ENCODE measurements at regions not wholly inside any gene's neighbourhood (a gene's known extent, or its start where the extent isn't known, plus 50 kb on each side); places are given as distances from the start of the nearest gene placed in this dataset.
"Not testable (repeated sequence)": the region's sequence is repeated elsewhere in the genome, so short reads cannot be mapped to it uniquely, and the experiment has no call there.

DNA sequence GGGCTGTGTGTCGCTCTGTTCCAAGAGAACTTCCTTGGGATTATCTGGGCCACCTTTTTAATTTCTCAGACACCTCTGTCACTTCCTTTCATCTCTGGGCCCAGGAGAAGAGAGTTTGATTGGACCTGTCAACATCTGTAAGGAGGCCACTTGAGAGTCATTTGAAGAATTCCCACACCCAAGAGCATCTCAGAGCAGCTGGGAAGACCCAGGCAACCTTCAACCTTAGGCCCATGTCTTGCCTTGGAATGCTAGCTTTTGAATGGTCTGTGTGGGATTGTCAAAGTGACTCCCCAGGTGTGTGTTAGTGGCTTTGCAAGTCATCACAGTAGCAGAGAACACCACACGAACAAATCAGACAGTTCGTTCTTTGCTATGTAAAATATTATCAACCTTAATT, 280.3 kb downstream of the CYRIA start:
- H3K27me3 ChIP-seq (replicated peaks in 2 of 5; ENCODE audit: control insufficient read depth in 4 of 5, insufficient read depth in 5 of 5, low read length in 4 of 5): no peaks in the 10 kb centered on the region
- 100% methylated on average over 1 of the region's 3 CpGs for WGBS (ENCODE audit: insufficient coverage)
- peaks cover 0 to 3% (median 1%) of the 10 kb centered on the region in 4 experiments for H3K4me1 ChIP-seq (ENCODE audit: control extremely low read depth in 1 of 4, control insufficient read depth in 4 of 4, insufficient read depth in 4 of 4, low read length in 3 of 4)
- peaks cover 0 to 3% (median 0%) of the 10 kb centered on the region in 4 experiments for H3K36me3 ChIP-seq (ENCODE audit: control insufficient read depth in 4 of 4, insufficient read depth in 4 of 4, low read length in 3 of 4)
- H3K27ac ChIP-seq (ENCODE audit: insufficient read depth in 1 of 2, low read depth in 1 of 2, low read length in 2 of 2, poor library complexity in 1 of 2, severe bottlenecking in 2 of 2): no peak overlapping the region
- ChIA-PET CTCF (interaction anchor here (1.2 kb wide), 1 partner anchor 13 kb away, joined by 4 read pairs; no protein-coding TSS in a partner anchor), POLR2A (no interaction called here)
- no peak for DNase-seq
- no peak overlapping the region for H3K4me3 ChIP-seq (ENCODE audit: control insufficient read depth in 1 of 7, extremely low read depth in 1 of 7, insufficient read depth in 4 of 7, low read depth in 2 of 7, low read length in 6 of 7)
- H3K9me3 ChIP-seq (ENCODE audit: control extremely low read depth in 1 of 5, control insufficient read depth in 4 of 5, insufficient read depth in 2 of 5, low read depth in 1 of 5, low read length in 4 of 5): no peaks in the 10 kb centered on the region

- WGBS (ENCODE audit: insufficient coverage): no CpG with 5 or more reads among the region's 1 CpG
- ChIA-PET CTCF (no interaction called here), POLR2A (no interaction called here)
- Histone ChIP-seq H3K4me1 (ENCODE audit: control extremely low read depth in 1 of 4, control insufficient read depth in 4 of 4, insufficient read depth in 4 of 4, low read length in 3 of 4) (no peaks in the 10 kb centered on the region), H3K4me3 (ENCODE audit: control insufficient read depth in 1 of 7, extremely low read depth in 1 of 7, insufficient read depth in 4 of 7, low read depth in 2 of 7, low read length in 6 of 7) (no peak overlapping the region), H3K27ac (ENCODE audit: insufficient read depth in 1 of 2, low read depth in 1 of 2, low read length in 2 of 2, poor library complexity in 1 of 2, severe bottlenecking in 2 of 2) (no peak overlapping the region), H3K9me3 (ENCODE audit: control extremely low read depth in 1 of 5, control insufficient read depth in 4 of 5, insufficient read depth in 2 of 5, low read depth in 1 of 5, low read length in 4 of 5) (no peaks in the 10 kb centered on the region), H3K27me3 (replicated peaks in 2 of 5; ENCODE audit: control insufficient read depth in 4 of 5, insufficient read depth in 5 of 5, low read length in 4 of 5) (no peaks in the 10 kb centered on the region), H3K36me3 (ENCODE audit: control insufficient read depth in 4 of 4, insufficient read depth in 4 of 4, low read length in 3 of 4) (peaks cover 0 to 3% (median 0%) of the 10 kb centered on the region in 4 experiments)
- no peak for DNase-seq
Observed at GRCh38 chr2:16383411-16383810, 282.2 kb downstream of the CYRIA start.

- ChIA-PET CTCF (interaction anchor here (1.2 kb wide), 1 partner anchor 16 kb away, joined by 3 read pairs; no protein-coding TSS in a partner anchor), POLR2A (no interaction called here)
- 93% methylated on average over 5 of the region's 7 CpGs for WGBS (ENCODE audit: insufficient coverage)
Observed at GRCh38 chr2:16382451-16382850, 283.2 kb downstream of the CYRIA start.

GRCh38 chr2:16381511-16381910, 284.1 kb downstream of the CYRIA start:
- WGBS (ENCODE audit: insufficient coverage): 96% methylated on average over 2 of the region's 2 CpGs
- Histone ChIP-seq H3K27me3 (replicated peaks in 2 of 5; ENCODE audit: control insufficient read depth in 4 of 5, insufficient read depth in 5 of 5, low read length in 4 of 5) (no peaks in the 10 kb centered on the region), H3K4me1 (ENCODE audit: control extremely low read depth in 1 of 4, control insufficient read depth in 4 of 4, insufficient read depth in 4 of 4, low read length in 3 of 4) (no peaks in the 10 kb centered on the region), H3K27ac (ENCODE audit: insufficient read depth in 1 of 2, low read depth in 1 of 2, low read length in 2 of 2, poor library complexity in 1 of 2, severe bottlenecking in 2 of 2) (no peak overlapping the region), H3K4me3 (ENCODE audit: control insufficient read depth in 1 of 7, extremely low read depth in 1 of 7, insufficient read depth in 4 of 7, low read depth in 2 of 7, low read length in 6 of 7) (no peak overlapping the region), H3K36me3 (ENCODE audit: control insufficient read depth in 4 of 4, insufficient read depth in 4 of 4, low read length in 3 of 4) (peaks cover 0 to 3% (median 0%) of the 10 kb centered on the region in 4 experiments), H3K9me3 (ENCODE audit: control extremely low read depth in 1 of 5, control insufficient read depth in 4 of 5, insufficient read depth in 2 of 5, low read depth in 1 of 5, low read length in 4 of 5) (no peaks in the 10 kb centered on the region)
- POLR2A ChIA-PET: no interaction called here
- CTCF ChIA-PET: interaction anchor here (1.2 kb wide), 1 partner anchor 17 kb away, joined by 3 read pairs; no protein-coding TSS in a partner anchor
- DNase-seq: no peak

More at GRCh38 chr2:16382451-16382850, 283.2 kb downstream of the CYRIA start:
- Histone ChIP-seq H3K36me3 (ENCODE audit: control insufficient read depth in 4 of 4, insufficient read depth in 4 of 4, low read length in 3 of 4) (peaks cover 0 to 3% (median 0%) of the 10 kb centered on the region in 4 experiments), H3K4me1 (ENCODE audit: control extremely low read depth in 1 of 4, control insufficient read depth in 4 of 4, insufficient read depth in 4 of 4, low read length in 3 of 4) (no peaks in the 10 kb centered on the region), H3K27me3 (replicated peaks in 2 of 5; ENCODE audit: control insufficient read depth in 4 of 5, insufficient read depth in 5 of 5, low read length in 4 of 5) (no peaks in the 10 kb centered on the region), H3K4me3 (ENCODE audit: control insufficient read depth in 1 of 7, extremely low read depth in 1 of 7, insufficient read depth in 4 of 7, low read depth in 2 of 7, low read length in 6 of 7) (no peak overlapping the region), H3K9me3 (ENCODE audit: control extremely low read depth in 1 of 5, control insufficient read depth in 4 of 5, insufficient read depth in 2 of 5, low read depth in 1 of 5, low read length in 4 of 5) (no peaks in the 10 kb centered on the region), H3K27ac (ENCODE audit: insufficient read depth in 1 of 2, low read depth in 1 of 2, low read length in 2 of 2, poor library complexity in 1 of 2, severe bottlenecking in 2 of 2) (no peak overlapping the region)
- no peak for DNase-seq

DNA sequence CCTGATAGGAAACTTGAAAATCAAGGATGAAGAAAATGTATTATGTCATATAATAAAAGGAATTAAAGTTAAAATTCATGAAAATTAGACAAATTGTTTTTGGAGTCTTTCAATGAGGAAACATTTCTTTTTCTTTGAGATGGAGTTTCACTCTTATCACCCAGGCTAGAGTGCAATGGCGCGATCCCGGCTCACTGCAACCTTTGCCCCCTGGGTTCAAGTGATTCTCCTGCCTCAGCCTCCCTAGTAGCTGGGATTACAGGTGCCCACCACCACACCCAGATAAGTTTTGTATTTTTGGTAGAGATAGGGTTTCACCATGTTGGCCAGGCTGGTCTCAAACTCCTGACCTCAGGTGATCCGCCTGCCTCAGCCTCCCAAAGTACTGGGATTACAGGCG, 285.7 kb downstream of the CYRIA start:
- DNase-seq; H3K27me3 ChIP-seq (replicated peaks in 2 of 5; ENCODE audit: control insufficient read depth in 4 of 5, insufficient read depth in 5 of 5, low read length in 4 of 5); H3K36me3 ChIP-seq (ENCODE audit: control insufficient read depth in 4 of 4, insufficient read depth in 4 of 4, low read length in 3 of 4); H3K9me3 ChIP-seq (ENCODE audit: control extremely low read depth in 1 of 5, control insufficient read depth in 4 of 5, insufficient read depth in 2 of 5, low read depth in 1 of 5, low read length in 4 of 5); H3K27ac ChIP-seq (ENCODE audit: insufficient read depth in 1 of 2, low read depth in 1 of 2, low read length in 2 of 2, poor library complexity in 1 of 2, severe bottlenecking in 2 of 2); H3K4me1 ChIP-seq (ENCODE audit: control extremely low read depth in 1 of 4, control insufficient read depth in 4 of 4, insufficient read depth in 4 of 4, low read length in 3 of 4); POLR2A ChIA-PET; H3K4me3 ChIP-seq (ENCODE audit: control insufficient read depth in 1 of 7, extremely low read depth in 1 of 7, insufficient read depth in 4 of 7, low read depth in 2 of 7, low read length in 6 of 7): not testable (repeated sequence)
- CTCF ChIA-PET: interaction anchor here (1.0 to 1.4 kb wide), 4 partner anchors 10 to 97 kb away, joined by 3 to 7 read pairs (median 4); no protein-coding TSS in a partner anchor
- 100% methylated on average over 3 of the region's 5 CpGs for WGBS (ENCODE audit: insufficient coverage)

- not testable (repeated sequence) for H3K4me3 ChIP-seq (ENCODE audit: control insufficient read depth in 1 of 7, extremely low read depth in 1 of 7, insufficient read depth in 4 of 7, low read depth in 2 of 7, low read length in 6 of 7); DNase-seq; H3K36me3 ChIP-seq (ENCODE audit: control insufficient read depth in 4 of 4, insufficient read depth in 4 of 4, low read length in 3 of 4); H3K9me3 ChIP-seq (ENCODE audit: control extremely low read depth in 1 of 5, control insufficient read depth in 4 of 5, insufficient read depth in 2 of 5, low read depth in 1 of 5, low read length in 4 of 5); H3K27me3 ChIP-seq (replicated peaks in 2 of 5; ENCODE audit: control insufficient read depth in 4 of 5, insufficient read depth in 5 of 5, low read length in 4 of 5); H3K4me1 ChIP-seq (ENCODE audit: control extremely low read depth in 1 of 4, control insufficient read depth in 4 of 4, insufficient read depth in 4 of 4, low read length in 3 of 4); H3K27ac ChIP-seq (ENCODE audit: insufficient read depth in 1 of 2, low read depth in 1 of 2, low read length in 2 of 2, poor library complexity in 1 of 2, severe bottlenecking in 2 of 2)
- ChIA-PET CTCF (interaction anchor here (1.0 kb wide), 1 partner anchor 96 kb away, joined by 4 read pairs; no protein-coding TSS in a partner anchor), POLR2A (interaction anchor here (0.6 kb wide), 1 partner anchor 46 kb away, joined by 3 read pairs; no protein-coding TSS in a partner anchor)
- WGBS (ENCODE audit: insufficient coverage): 100% methylated on average over 1 of the region's 5 CpGs
Observed at GRCh38 chr2:16379061-16379460, 286.6 kb downstream of the CYRIA start.

- POLR2A ChIA-PET: no interaction called here
- no peaks in the 10 kb centered on the region for H3K36me3 ChIP-seq (ENCODE audit: control insufficient read depth in 4 of 4, insufficient read depth in 4 of 4, low read length in 3 of 4)
Observed at GRCh38 chr2:16378031-16378430, 287.6 kb downstream of the CYRIA start.

More at GRCh38 chr2:16378031-16378430, 287.6 kb downstream of the CYRIA start:
- Histone ChIP-seq H3K27ac (ENCODE audit: insufficient read depth in 1 of 2, low read depth in 1 of 2, low read length in 2 of 2, poor library complexity in 1 of 2, severe bottlenecking in 2 of 2) (no peak overlapping the region), H3K4me3 (ENCODE audit: control insufficient read depth in 1 of 7, extremely low read depth in 1 of 7, insufficient read depth in 4 of 7, low read depth in 2 of 7, low read length in 6 of 7) (no peak overlapping the region), H3K4me1 (ENCODE audit: control extremely low read depth in 1 of 4, control insufficient read depth in 4 of 4, insufficient read depth in 4 of 4, low read length in 3 of 4) (no peaks in the 10 kb centered on the region), H3K9me3 (ENCODE audit: control extremely low read depth in 1 of 5, control insufficient read depth in 4 of 5, insufficient read depth in 2 of 5, low read depth in 1 of 5, low read length in 4 of 5) (peaks cover 0 to 4% (median 0%) of the 10 kb centered on the region in 5 experiments), H3K27me3 (replicated peaks in 2 of 5; ENCODE audit: control insufficient read depth in 4 of 5, insufficient read depth in 5 of 5, low read length in 4 of 5) (no peaks in the 10 kb centered on the region)
- no peak for DNase-seq
- WGBS (ENCODE audit: insufficient coverage): 100% methylated on average over 2 of the region's 2 CpGs
- CTCF ChIA-PET: interaction anchor here (0.9 to 1.4 kb wide), 3 partner anchors 9 to 33 kb away, joined by 3 to 5 read pairs (median 3); no protein-coding TSS in a partner anchor

Data from common myeloid progenitor, CD34-positive (primary cell).